ENCODE measurements at regions not wholly inside any gene's neighbourhood (a gene's known extent, or its start where the extent isn't known, plus 50 kb on each side); places are given as distances from the start of the nearest gene placed in this dataset.

DNA sequence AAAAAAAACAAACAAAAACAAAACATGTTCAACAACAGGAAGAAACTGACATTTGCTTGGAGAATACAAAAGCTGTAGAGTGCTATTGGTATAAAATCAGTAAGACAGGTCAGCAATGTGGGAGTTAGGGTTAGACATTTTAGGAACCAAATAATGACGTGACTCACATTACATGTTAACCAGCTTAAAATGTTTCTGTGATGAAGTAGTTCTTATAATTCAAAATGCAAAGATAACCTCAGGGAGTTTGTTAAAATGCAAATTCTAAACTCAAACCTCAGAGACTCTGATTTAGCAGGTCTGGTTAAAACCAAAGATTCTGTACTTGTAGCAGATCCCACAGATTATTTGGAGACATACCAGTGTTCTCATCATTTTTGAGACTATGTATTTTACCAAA, 549.4 kb upstream of the SLITRK1 start:
- no peak for TF ChIP-seq TAF1 (IDR thresholded peaks at IDR 0.05; ENCODE audit: borderline replicate concordance, low read depth, low read length)
- TF ChIP-seq POLR2A (IDR thresholded peaks at IDR 0.05; ENCODE audit: low read depth, low read length) = no peak
- no peak for TF ChIP-seq POLR2AphosphoS5 (IDR thresholded peaks at IDR 0.05; ENCODE audit: low read depth, low read length)
